HG03521 (cell line): ENCODE measurements at regions not wholly inside any gene's neighbourhood (a gene's known extent, or its start where the extent isn't known, plus 50 kb on each side); places are given as distances from the start of the nearest gene placed in this dataset.
"Not testable (repeated sequence)": the region's sequence is repeated elsewhere in the genome, so short reads cannot be mapped to it uniquely, and the experiment has no call there.

Experiments used
- ATAC-seq: cut with Tn5 transposase; IDR thresholded peaks from one replicate; pipeline ENCODE4 v1.9.1; 2021; ENCODE audit warnings: mild to moderate bottlenecking, moderate library complexity; ENCODE audit not compliant: unreplicated experiment

DNA sequence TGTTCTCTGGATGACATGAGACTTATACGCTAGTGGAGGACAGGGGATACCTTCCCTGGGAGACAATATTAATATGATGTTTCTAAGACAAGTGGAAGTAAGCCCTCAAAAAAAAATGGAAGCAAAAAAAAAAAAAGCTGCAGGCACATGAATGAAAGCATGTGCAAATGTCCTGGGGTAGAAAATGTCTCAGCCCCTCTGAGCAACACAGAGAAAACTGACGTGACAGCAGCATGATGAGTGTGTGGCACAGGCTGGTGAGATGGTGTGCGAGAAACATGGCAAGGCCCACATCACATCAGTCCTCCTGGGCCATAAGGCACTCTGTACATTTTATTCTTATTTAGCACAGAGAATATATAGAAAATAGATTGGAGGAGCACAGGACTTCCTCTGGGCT, 254.7 kb upstream of the PFKP start:
- ATAC-seq, result no peak

DNA sequence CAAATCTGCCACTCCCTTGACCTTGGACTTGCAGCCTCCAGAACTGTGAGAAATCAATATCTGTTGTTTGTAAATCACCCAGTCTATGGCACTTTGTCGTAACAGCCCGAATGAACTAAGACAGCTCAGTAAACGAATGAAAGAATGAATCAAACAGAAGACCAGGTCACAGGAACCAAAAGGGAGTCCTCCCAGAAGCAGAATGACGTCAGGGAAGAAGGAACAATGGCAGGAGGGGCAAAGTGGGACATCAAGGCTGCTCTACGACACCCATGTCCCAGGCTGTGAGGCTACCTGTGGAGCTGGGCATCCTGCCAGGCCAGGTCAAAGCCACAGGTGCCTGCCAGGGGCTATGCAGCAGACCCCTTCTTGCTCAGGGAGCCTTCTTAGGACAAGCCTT, 267.2 kb upstream of the PFKP start:
- no peak for ATAC-seq

DNA sequence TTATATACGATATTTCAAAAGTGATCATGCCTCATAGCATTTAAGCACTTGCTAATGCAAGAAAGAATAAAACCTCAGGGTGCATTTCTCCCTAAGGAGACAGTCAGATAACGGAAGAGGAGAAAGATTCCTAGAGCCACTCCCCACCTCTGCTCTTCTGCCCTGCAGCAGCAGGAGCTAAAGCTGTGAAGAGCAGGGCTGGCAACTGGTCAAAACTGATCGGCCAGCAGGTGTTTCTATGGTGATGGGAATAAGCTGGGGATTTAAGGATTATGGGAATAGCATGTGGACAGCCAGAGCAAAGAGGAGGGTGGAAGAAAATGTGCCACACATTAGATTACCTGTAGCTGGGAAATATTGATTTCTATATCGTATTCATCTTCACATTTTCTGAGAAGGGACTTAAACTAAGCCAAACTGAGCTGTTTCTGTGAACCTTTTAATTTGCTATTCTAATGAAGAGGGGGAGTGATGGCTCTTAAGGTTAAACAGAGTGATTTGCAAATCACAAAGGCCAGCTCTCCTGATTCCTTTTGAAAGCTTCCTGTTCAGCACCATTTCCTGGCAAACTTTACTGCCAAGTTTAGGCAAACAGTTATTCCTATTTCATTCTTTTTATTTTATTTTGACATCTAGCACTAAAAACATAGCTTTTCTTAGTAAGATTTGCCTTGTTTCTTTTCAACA, 268.9 kb upstream of the PFKP start:
- no peak for ATAC-seq

GRCh38 chr10:2791774-2792443, 275.4 kb upstream of the PFKP start:
- ATAC-seq, result peak; percentile 87

GRCh38 chr10:2790396-2791188, 276.8 kb upstream of the PFKP start:
- no peak for ATAC-seq

DNA sequence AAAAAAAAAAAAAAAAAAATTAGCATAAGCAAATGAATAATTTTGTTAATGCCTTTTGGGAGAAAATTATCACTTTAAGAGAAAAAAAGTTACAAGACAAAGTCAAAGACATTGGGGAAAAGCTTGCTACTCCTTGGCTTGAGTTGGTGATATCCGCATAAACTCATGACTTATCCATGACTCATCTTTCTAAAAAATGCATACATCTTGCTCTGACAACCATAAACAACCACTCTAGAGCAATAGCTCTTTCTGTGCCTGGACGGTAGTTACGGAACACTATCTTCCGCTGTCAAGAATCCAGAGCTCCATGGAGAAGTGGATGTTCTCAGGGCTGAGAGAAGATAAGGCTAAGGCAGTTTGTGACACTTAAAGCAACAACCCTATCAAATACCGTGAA, 281.1 kb upstream of the PFKP start:
- no peak for ATAC-seq

DNA sequence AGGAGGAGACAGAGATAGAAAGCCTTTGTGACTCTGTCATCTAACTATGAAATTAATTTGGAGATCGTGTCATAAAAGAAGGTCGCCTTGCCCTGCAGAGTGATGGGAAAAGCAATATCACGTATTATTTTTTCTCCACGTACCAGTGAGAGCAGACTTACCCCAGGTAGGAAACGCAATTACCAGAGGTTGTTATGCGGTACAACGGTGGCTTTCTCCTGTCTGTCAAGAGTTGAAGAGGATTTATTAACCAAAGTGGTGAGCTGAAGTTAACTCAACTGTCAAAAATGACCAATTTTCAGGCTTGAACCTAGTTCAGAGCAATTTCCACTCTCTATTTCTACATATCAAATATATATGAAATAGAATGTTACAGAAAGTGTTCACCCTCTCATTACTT, 282.6 kb upstream of the PFKP start:
- ATAC-seq, result no peak

- ATAC-seq, result no peak
These were observed 284.4 kb upstream of the PFKP start for GRCh38 chr10:2782950-2783349.

GRCh38 chr10:2782265-2782664, 285.1 kb upstream of the PFKP start:
- ATAC-seq, result no peak

- no peak for ATAC-seq
These were observed 289.5 kb upstream of the PFKP start for GRCh38 chr10:2777666-2778355.

DNA sequence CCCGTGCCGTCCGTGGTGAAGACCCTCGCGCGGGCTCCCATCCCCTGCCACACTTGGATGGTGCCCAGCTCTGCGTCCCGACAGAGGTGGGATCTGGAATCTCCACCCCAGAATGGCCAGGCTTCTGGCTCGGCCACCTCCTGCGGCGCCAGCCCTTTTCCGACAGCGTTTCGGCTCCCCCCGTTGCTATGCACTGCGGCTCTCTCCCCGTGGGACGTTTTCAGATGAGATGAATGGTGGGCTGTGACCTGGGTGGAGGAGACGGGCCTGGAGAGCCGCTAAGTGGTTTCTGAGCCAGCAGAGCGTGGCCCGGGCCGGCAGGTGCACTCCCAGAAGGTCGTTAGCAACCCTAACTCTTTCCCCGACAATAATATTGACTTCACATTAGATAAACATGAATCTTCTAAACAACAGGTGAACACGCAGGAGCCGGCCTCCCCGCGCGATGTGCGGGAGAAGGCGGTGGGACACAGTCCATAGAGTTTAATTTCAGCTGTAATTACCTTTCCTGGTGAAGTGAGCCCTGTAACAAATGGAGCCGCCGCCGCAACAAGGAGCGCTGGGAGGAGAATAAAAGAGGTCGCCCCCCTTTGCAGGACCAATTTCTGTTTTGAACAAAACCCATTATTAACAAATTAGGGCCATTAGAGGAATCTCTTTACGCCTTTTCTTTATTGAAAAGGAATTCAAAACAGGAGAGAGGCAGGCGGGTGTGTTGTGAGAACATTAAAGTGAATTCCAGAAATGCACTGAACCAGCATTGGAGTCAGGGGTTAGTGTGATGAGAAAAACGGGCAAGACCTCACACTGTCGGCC, 294.3 kb upstream of the PFKP start:
- no peak for ATAC-seq

GRCh38 chr10:2772135-2772534, 295.2 kb upstream of the PFKP start:
- ATAC-seq, result no peak

- not testable (repeated sequence) for ATAC-seq
These were observed 300.1 kb upstream of the PFKP start for GRCh38 chr10:2767293-2767692.

DNA sequence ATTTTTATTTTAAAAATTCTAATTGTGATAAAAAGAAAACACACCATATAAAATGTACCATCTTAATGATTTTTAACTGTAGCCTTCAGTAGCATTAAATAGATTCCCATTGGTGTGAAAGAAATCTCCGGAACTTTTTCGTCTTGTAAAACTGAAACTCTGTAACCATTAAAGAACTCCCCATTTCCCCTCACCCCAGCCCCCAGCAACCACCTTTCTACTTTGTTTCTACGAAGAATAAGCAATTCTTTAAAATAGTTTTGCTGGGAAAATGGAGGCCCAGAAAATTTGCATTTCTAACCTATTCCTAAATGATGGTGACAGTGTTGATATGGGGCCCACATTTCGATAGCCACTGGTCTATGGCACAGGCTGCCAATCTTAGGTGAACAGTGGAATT, 305.4 kb upstream of the PFKP start:
- ATAC-seq, result no peak

DNA sequence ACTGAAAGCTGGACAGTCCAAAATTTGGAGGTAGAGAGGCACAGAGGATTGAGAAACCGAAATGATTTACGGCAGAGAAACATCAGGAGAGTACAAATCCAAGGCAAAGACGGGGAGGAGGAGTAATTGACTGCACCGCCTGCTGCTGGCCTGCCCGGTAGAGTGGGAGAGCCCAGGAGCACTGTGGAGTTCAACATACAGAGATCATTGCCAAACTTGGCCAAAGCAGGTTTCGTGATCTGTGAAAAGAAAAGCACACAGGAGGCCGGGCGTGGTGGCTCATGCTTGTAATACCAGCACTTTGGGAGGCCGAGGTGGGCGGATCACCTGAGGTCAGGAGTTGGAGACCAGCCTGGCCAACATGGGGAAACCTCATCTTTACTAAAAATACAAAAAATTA, 306.0 kb upstream of the PFKP start:
- no peak for ATAC-seq

DNA sequence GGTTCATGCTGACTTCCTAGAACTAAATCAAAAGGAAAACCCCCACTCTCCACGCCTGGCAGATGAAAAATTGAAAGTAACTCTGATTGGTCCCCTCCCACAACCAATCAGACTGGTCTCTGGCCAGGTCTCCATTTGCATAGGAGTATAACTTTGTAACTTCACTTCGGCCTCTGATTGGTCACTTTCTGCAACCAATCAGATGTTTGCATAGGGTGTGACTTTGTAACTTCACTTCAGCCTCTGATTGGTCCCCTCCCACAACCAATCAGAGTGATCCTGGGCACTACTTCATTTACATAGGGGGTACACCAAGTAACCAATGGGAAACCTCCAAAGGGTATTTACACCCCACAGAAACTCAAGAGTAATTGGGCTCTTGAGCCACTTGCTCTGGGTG, 306.6 kb upstream of the PFKP start:
- no peak for ATAC-seq

GRCh38 chr10:2759233-2759632, 308.1 kb upstream of the PFKP start:
- no peak for ATAC-seq

DNA sequence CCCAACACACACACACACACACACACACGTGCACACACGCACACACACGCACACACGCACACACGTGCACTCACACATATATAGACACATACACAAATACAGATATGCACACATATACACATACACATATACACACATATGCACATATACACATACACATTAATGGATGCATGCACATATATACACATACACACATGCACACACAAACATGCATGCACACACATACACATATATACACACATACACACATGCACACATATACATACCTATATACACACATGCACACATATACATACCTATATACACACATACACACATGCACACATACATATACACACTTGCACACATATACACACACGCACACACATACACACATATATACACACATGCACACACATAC, 312.4 kb upstream of the PFKP start:
- ATAC-seq, result no peak

- ATAC-seq, result no peak
These were observed 319.1 kb upstream of the PFKP start for GRCh38 chr10:2748287-2748686.

DNA sequence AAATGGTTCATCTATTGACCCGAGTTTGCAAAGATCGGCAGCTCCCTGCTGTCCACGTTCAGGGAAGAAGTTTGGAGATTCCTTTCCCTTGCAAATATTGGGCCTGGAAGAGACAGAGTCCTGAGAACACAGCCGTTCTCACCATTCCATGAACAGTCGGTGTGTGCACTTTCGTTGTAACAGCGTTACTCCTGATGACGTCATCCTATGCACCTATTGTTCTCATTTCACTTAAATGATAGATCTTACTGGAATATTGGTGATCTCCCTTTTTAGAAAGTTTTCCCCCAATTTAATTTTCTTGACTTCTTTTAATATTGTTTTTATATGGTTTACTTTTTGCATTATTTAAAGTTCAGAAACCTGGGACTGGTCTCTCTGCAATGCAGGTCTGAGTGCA, 320.7 kb upstream of the PFKP start:
- ATAC-seq, result no peak

DNA sequence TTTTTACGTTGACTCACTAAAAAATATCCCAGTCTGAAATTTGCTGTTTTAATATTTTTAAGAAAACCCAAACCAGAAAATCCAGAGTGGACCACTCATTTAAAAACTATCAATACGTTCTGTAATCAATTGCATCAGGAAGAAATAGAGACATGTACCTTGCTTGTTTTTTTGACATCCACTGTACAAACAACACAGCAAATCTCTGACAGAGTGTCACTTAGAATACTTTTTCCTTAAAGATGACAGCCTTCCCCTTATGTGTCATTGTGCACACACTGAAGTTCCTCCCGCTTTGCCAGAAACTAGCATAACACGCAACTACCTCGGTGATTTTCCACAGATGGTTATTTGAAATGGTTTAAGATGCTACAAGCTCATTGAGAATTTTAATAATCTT, 321.7 kb upstream of the PFKP start:
- no peak for ATAC-seq
